ENCODE measurements at regions not wholly inside any gene's neighbourhood (a gene's known extent, or its start where the extent isn't known, plus 50 kb on each side); places are given as distances from the start of the nearest gene placed in this dataset.
A peak's percentile ranks its signal among the peaks of the same experiment; 100 is the strongest.

DNA sequence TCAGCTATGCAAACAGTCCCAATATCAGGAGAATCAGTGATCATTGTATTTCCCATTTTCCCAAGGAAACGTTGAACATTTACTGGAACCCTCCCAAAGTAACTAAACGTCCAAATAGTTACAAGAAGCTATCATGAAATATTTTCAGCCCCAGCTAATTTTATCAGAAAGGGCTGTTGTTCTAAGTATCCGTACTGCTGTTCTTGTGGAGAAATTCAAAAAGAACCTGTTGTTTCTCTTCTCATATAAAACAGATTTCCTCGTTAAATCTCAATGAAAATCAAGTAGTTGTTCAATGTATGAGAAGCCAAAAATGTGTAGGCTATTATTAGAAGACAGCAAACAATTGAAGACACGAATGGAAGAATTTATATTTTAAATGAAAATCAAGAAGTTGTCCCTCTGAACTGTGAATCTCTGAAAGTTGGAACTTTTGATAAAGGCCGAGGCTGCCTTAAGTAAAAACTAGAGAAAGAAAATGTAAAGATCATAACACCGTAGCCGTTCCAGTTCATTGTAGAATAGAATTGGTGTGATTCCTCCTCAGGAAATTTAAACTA, 107.7 kb downstream of the HFE start:
- DNase-seq (ENCODE audit: low spot score) = no peak
- ATAC-seq = no peak
- intact Hi-C loops (cut with DNase I) = no loop called here

DNA sequence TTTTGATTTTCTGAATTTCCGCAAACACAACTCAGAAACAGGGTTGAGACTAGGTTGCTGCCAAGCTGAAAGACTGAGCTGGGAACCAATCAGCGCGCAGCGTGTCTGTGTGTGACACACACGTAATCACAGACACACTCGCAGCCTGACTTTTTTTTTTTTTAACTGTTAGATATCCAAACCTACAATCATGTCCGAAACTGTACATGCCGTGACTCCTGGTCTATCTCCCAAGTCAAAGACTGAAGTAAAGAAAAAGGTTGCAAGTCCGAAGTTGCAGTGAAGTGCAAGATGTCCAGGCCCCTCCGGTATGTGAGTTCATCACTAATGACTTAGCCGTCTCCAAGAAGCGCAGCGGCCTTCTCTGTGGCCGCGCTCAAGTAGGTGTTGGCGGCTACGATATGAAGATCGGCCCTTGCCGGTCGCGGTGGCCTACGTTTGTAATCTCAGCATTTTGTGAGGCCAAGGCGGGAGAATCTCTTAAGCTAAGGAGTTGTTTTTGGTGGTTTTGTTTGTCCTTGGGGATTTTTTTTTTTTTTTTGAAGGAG, 108.2 kb downstream of the HFE start:
- DNase-seq (ENCODE audit: low spot score) (peak; percentile 93), ATAC-seq (peak; percentile 86)
- intact Hi-C loops (cut with DNase I) = no loop called here

DNA sequence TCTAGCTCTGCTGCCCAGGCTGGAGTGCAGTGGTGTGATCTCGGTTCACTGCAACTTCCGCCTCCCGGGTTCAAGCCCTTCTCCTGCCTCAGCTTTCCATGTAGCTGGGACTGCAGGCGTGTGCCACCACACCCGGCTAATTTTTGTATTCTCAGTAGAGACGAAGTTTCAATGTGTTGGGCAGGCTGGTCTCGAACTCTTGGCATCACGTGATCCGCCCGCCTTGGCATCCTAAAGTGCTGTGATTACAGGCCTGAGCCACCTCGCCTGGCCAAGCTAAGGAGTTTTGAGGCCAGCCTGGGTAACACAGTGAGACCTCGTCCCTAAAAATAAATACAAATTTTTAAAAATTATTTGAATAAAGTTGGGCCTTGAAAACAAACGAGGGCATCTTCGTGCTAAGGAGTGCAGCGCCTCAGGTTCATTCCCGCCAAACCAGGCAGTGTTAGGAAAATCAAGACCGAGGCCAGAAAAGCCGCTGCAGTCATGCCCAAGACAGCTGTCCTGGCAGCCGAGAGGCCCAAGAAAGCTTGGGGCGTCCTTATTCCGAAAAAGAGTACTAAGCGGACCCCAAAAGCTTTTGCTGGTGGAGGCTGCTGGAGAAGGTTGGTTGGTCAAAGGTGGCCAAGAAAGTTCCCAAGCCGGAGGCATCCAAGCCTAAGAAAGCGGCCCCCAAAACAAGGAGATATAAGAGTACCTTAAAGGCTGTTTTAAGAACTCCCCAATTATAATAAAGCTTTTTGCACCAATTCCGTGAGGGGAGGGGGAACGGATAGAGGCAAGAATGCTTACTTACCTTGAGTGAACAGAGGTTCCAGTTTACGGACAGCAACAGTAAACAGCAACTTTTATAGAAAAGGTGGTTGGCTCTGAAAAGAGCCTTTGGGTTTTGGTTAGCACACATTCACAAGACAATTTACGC, 109.0 kb downstream of the HFE start:
- DNase-seq (ENCODE audit: low spot score) (no peak), ATAC-seq (no peak)
- intact Hi-C loops (cut with DNase I) = no loop called here

DNA sequence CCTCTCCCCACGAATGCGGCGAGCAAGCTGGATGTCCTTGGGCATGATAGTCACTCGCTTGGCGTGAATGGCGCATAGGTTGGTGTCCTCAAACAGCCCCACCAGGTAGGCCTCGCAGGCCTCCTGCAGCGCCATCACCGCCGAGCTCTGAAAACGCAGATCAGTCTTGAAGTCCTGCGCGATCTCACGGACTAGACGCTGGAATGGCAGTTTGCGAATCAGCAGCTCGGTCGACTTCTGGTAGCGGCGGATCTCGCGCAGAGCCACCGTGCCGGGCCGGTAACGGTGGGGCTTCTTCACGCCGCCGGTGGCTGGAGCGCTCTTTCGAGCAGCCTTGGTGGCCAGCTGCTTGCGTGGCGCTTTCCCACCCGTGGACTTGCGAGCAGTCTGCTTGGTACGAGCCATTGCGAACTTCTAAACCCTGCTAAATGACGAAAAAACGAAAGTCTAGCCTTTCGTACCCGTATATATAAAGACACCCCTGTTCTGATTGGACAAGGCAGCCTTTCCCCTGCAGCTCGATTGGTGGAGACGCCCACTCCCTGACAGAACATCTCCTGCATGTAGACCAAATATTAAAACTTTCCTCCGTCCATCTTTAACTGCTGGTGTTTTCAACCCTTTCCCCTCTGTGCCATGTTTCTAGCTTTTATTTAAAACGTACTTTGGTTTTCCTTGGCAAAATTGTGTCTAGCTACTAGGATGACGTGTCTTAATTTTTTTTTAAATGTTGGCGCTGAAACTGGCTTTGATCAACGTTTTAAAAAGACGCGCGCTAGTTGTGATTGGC, 109.8 kb downstream of the HFE start:
- DNase-seq (ENCODE audit: low spot score) (peak; percentile 78), ATAC-seq (peak; percentile 82)
- intact Hi-C loops (cut with DNase I) = no loop called here

DNA sequence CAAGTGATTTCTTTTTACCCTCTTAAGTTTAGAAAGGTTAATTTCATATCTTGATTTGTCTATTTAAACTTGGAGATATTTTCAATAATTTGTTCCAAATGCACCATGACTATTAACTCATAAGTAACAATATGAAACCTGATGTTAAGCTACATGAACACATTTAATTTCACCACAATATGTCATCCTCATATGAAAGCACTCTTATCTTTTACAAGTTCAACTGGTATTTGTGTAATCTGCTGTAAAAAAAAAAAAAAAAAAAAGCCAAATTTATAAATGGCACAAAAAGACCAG, 110.4 kb downstream of the HFE start:
- DNase-seq (ENCODE audit: low spot score) (no peak), ATAC-seq (no peak)
- intact Hi-C loops (cut with DNase I) = no loop called here

DNA sequence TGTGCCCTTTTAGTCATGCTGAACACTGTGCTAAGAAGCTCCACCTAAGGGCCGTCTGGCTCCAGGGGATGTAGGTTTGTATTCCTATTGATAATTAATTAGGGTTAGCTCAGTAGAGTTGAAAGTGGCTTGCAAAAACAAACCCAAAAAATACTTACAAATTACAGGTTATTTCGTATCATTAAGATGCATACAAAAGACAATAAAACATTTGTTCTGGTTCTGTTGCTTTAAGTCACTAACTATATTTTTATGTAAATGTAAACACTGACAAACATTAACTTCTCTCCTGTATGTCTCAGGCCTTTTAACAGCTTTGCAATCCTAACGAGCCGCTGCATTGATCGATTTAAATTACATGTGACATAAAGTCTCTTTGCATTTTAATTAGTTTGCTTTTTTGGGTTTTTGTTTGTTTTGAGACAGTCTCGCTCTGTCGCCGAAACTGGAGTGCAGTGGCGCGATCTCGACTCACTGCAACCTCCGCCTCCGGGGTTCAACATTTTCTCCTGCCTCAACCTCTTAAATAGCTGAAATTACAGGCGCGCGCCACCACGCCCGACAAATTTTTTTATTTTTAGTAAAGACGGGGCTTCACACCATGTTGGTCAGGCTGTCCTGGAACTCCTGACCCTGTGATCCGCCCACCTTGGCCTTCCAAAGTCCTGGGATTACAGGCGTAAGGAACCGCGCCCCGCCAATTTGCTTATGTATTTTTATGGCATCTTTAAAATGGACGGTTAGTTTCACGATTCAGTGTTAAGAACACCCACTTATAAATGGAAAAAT, 110.9 kb downstream of the HFE start:
- DNase-seq (ENCODE audit: low spot score) (no peak), ATAC-seq (no peak)
- intact Hi-C loops (cut with DNase I) = no loop called here

DNA sequence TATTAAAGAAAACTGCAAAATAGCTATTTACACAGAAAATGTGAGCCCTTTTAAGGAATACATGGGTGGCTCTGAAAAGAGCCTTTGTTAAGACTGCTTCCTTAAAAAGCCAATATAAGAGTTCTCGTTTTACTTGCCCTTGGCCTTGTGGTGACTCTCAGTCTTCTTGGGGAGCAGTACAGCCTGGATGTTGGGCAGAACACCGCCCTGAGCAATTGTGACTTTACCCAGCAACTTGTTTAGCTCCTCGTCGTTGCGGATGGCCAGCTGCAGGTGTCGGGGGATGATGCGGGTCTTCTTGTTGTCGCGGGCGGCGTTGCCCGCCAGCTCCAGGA, 111.5 kb downstream of the HFE start:
- ATAC-seq = peak; percentile 7
- intact Hi-C loops (cut with DNase I) = no loop called here

DNA sequence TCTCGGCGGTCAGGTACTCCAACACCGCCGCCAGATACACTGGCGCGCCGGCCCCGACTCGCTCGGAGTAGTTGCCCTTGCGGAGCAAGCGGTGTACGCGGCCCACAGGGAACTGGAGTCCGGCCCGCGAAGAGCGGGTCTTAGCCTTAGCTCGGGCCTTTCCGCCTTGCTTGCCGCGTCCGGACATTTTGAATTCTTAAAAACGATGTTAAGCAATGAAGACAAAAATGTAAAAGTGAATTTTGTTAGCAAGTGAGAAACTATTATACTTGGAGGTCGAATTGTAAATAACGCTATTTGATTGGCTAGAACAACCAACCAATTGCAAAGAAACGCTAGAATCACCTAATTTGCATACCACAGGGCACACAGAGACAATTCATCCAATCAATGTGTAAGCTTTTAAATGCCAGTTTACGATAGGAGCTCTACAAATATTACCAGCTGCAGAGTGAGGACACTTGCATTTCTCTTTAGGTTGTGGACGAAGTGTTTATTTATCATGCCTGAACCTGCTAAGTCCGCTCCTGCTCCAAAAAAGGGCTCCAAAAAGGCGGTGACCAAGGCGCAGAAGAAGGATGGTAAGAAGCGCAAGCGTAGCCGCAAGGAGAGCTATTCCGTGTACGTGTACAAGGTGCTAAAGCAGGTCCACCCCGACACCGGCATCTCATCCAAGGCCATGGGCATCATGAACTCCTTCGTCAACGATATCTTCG, 112.0 kb downstream of the HFE start:
- DNase-seq (ENCODE audit: low spot score) (peak; percentile 81), ATAC-seq (peak; percentile 86)
- intact Hi-C loops (cut with DNase I) = no loop called here

More for the DNA sequence above, 111.5 kb downstream of the HFE start:
- DNase-seq (ENCODE audit: low spot score) = no peak

DNA sequence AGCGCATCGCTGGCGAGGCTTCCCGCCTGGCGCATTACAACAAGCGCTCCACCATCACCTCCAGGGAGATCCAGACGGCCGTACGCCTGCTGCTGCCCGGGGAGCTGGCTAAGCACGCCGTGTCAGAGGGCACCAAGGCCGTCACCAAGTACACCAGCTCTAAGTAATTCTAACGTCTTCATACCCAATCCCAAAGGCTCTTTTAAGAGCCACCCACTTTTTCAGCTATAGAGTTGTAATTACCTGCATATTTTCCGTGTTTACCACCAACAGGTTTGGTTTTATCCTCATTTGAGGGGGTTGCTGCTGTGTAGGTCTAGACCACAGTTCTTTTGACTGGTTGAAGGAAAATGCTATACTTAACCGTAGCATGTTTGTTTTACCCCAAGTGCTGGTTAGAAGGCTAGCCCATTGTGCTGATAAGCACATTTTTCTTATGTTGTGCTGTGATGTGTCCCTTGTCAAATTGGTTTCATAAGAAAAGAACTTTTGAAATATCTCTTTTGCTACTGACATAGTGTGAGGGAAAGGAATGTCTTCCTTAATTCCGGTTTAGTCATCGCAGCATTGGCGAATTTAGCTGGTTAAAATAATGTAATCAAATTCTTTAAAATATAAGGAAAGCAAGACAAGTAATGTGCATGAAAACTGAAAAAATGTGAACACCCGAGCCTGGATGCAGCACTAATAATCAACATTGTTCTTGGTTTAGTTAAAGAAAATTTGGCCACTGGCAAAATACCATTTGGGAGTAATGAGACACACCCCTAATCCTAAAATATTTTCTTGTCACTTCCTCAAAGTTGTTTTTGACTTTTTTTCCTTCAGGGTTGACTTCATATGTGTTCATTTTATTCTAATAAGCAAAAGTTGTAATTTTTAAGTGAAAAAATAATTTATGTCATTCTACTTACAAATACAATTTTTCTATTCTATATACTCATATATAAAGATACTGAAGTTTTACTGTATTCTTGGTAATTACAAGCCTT, 112.8 kb downstream of the HFE start:
- ATAC-seq = no peak
- intact Hi-C loops (cut with DNase I) = no loop called here
- no peak for DNase-seq (ENCODE audit: low spot score)

DNA sequence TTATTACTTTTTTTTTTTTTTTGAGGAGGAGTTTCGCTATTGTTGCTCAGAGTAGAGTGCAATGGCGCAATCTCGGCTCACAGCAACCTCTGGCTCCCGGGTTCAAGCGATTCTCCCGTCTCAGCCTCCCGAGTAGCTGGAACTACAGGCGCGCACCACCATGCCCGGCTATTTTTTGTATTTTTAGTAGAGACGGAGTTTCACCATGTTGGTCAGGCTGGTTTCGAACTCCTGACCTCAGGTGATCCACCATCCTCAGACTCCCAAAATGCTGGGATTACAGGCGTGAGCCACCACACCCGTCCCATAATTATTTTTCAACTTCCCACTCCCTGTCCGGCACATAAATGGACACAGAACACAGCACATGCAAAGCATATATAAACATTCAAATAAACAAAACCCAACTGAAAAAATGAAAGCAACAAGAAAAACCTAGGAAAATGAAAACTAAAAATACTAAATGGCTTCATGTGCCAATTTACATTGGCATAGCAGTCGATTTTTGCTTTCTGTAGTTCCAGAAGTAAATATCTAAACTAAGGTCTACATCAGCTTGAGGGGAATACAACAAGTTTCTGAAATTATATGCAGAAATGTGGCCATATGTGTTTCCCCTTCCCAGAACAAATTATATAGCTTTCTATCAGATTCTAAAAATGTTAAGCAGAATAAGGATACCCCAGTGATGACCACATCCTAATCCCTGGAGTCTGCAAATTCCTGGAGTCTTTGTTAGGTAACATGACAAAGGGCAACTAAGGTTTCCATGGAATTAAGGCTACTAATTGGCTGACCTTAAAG, 113.9 kb downstream of the HFE start:
- DNase-seq (ENCODE audit: low spot score) (no peak), ATAC-seq (no peak)
- intact Hi-C loops (cut with DNase I) = no loop called here

DNA sequence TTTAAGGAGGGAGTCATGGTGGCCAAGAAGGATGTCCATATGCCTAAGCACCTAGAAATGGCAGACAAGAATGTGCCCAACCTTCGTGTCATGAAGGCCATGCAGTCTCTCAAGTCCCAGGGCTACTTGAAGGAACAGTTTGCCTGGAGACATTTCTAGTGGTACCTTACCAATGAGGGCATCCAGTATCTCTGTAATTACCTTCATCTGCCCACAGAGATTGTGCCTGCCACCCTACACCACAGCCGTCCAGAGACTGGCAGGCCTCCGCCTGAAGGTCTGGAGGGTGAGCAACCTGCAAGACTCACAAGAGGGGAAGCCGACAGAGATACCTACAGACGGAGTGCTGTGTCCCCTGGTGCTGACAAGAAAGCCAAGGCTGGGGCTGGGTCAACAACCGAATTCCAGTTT, 115.0 kb downstream of the HFE start:
- DNase-seq (ENCODE audit: low spot score) = no peak
- intact Hi-C loops (cut with DNase I) = no loop called here
- ATAC-seq = no peak

DNA sequence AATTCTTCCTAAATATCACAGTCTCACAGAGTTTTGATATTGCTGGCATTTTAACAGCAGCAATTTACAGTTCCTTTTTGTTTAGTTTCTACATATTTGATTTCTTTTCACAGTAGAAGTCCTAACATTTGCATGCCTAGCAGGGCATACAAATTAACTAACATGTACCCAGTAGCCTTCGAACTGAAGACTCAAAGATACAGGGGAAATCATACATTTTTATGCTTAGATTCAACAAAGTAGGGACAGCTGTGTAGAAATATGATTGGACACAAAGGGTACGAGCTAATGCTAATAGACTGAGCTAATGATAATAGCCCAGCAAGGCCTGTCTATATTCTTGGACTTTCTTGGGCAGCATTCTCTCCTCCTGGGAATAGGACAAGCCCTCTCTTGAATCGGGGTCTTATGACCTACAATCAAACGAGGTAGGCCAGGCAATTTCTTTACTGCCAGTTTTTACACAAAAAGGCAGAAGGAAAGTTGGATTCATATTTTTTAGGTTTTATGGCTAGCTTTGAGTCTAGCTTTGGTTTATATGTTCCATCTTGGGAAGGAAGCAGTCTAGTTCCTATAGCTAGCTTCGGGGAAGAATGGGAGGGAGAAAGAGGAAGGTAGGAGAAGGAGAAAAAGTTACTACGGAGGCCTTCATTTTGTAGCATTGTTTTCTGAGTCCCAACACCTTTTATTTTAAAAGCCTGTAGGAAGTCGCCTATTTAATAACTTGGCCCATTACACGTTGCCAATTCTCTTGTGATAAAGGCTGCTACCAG, 115.8 kb downstream of the HFE start:
- DNase-seq (ENCODE audit: low spot score) = no peak
- intact Hi-C loops (cut with DNase I) = no loop called here
- no peak for ATAC-seq

DNA sequence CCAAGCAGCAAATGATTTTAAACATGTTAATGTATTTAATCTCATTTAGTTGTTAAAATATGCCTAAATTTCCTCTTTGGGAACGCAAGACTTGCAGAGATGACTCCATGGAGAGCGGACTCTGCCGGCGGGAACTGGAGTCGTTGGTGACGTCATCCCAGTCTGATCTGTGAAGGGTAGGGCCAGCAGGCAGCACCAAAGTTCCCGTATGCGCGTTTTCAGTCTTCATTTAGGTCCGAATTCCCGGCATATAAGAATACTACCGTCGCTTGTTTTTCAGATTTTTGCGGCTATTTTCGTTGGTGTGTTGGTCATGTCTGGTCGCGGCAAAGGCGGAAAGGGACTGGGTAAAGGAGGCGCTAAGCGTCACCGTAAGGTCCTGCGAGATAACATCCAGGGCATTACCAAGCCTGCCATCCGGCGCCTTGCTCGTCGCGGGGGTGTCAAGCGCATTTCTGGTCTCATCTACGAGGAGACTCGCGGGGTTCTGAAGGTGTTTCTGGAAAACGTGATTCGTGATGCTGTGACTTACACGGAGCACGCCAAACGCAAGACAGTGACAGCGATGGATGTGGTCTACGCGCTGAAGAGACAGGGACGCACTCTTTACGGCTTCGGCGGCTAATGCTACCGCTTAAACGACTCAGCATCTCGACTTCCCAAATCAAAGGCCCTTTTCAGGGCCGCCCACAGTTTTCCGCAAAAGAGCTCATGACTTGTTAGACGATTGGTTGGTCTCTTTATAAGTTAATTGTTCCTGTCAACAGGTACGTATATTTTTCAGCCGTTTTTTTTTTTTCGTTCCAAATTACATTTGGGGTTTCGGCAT, 117.3 kb downstream of the HFE start:
- intact Hi-C loops (cut with DNase I) = no loop called here
- ATAC-seq (peak; percentile 95), DNase-seq (ENCODE audit: low spot score) (peak; percentile 94)

DNA sequence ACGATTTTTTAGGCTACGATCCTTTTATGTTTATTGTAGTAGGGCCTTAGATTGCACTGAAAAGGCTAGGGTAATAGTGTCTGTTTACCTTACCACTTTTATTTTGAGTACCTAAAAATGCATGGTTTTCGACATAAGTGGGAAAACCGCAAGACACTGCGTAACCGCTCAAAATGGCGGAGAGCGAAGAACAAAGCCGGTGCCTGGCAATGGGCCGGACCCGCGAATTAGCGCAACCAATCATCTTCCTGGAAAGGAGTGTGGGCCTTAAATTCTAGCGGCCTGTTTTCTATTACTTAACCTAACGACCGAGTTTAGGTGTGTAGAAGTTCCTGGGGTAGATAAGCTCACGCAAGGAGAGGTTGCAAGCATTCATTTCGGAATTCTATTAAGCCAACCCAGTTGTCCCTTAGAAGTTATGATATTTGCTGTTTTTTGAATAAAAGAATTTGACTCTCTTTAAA, 118.0 kb downstream of the HFE start:
- intact Hi-C loops (cut with DNase I) = no loop called here
- ATAC-seq (peak; percentile 88), DNase-seq (ENCODE audit: low spot score) (peak; percentile 88)

Data from sciatic nerve (tissue), 2 donors.